GM19372 (cell line): ENCODE measurements at regions not wholly inside any gene's neighbourhood (a gene's known extent, or its start where the extent isn't known, plus 50 kb on each side); places are given as distances from the start of the nearest gene placed in this dataset.

Experiments used
- ATAC-seq: cut with Tn5 transposase; IDR thresholded peaks from one replicate; pipeline ENCODE4 v1.9.1; 2021; ENCODE audit warnings: mild to moderate bottlenecking, low read depth, moderate library complexity; ENCODE audit not compliant: unreplicated experiment

- no peak for ATAC-seq
Observed at GRCh38 chr4:83875437-83875836, 339.5 kb downstream of the GPAT3 start.

GRCh38 chr4:83873996-83874395 is 338.1 kb downstream of the GPAT3 start:
- no peak for ATAC-seq

GRCh38 chr4:83870328-83870950 is 334.5 kb downstream of the GPAT3 start:
- no peak for ATAC-seq

GRCh38 chr4:83866834-83867621 is 331.1 kb downstream of the GPAT3 start:
- no peak for ATAC-seq

GRCh38 chr4:83865417-83866150 is 329.7 kb downstream of the GPAT3 start:
- ATAC-seq: no peak

- no peak for ATAC-seq
Observed at GRCh38 chr4:83864097-83864817, 328.3 kb downstream of the GPAT3 start.

- ATAC-seq: no peak
Observed at GRCh38 chr4:83862471-83862870, 326.6 kb downstream of the GPAT3 start.

GRCh38 chr4:83860200-83860599 is 324.3 kb downstream of the GPAT3 start:
- no peak for ATAC-seq

GRCh38 chr4:83858131-83858530 is 322.2 kb downstream of the GPAT3 start:
- no peak for ATAC-seq

GRCh38 chr4:83855044-83855443 is 319.1 kb downstream of the GPAT3 start:
- ATAC-seq: no peak

- no peak for ATAC-seq
Observed at GRCh38 chr4:83852085-83852451, 316.2 kb downstream of the GPAT3 start.

- ATAC-seq: no peak
Observed at GRCh38 chr4:83851261-83852084, 315.6 kb downstream of the GPAT3 start.

- ATAC-seq: no peak
Observed at GRCh38 chr4:83850435-83850834, 314.5 kb downstream of the GPAT3 start.

GRCh38 chr4:83846193-83846830 is 310.4 kb downstream of the GPAT3 start:
- no peak for ATAC-seq

GRCh38 chr4:83839615-83840014 is 303.7 kb downstream of the GPAT3 start:
- no peak for ATAC-seq

- no peak for ATAC-seq
Observed at GRCh38 chr4:83837614-83838308, 301.9 kb downstream of the GPAT3 start.

GRCh38 chr4:83833920-83834319 is 298.0 kb downstream of the GPAT3 start:
- ATAC-seq: no peak

- ATAC-seq: no peak
Observed at GRCh38 chr4:83832110-83832825, 296.4 kb downstream of the GPAT3 start.
